Peyer's patch (tissue), 4 donors: ENCODE measurements at regions not wholly inside any gene's neighbourhood (a gene's known extent, or its start where the extent isn't known, plus 50 kb on each side); places are given as distances from the start of the nearest gene placed in this dataset.

Source experiments
- CTCF ChIP-seq, 6 experiments: fragments of 450-650 bp in 4 of 6; fragments of 200-600 bp in 2 of 6; sonication (generic) in 1 of 6; IDR thresholded peaks; one replicate each; pipeline ENCODE4 v1.5.1; 2017 to 2019; ENCODE audit warnings: antibody characterized with exemption in 6 of 6, mild to moderate bottlenecking in 3 of 6, moderate library complexity in 1 of 6
- POLR2A ChIP-seq, 2 donors: fragments of 450-650 bp; IDR thresholded peaks; one replicate each; pipeline ENCODE4 v1.5.1; 2017; ENCODE audit warnings: antibody characterized with exemption in 2 of 2, mild to moderate bottlenecking in 2 of 2, moderate library complexity in 2 of 2

- TF ChIP-seq CTCF (IDR thresholded peaks at IDR 0.05) (no peak), POLR2A (IDR thresholded peaks at IDR 0.05) (no peak)
Observed at GRCh38 chr6:170108456-170108855, 182.4 kb downstream of the DLL1 start.
